ENCODE measurements at regions not wholly inside any gene's neighbourhood (a gene's known extent, or its start where the extent isn't known, plus 50 kb on each side); places are given as distances from the start of the nearest gene placed in this dataset.
A peak's percentile ranks its signal among the peaks of the same experiment; 100 is the strongest.

DNA sequence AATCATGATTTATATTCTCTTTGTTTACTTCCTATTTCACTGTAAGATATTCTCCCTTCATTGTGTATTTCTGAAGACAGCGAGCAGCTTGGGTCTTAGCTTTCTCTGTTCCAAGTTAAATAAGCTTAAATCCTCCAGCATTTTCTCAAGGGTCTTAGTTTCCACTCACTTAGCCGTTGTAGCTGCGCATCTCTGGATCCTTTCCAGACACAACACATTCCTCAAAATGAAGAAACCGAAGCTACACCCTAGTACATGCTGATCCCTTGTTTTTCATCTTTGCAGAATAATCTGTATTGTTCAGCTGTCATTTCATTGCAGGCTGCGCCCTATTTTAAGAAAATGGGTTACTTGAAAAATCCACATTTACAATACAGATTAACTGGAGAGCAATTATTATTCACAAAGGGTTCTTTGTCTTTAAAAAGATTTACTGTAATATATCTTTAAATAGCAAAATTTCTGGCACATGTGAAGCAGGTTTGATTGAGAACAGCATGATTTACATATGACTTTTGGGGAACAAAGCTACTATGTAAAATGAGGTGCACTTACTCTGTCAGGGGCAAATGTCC, 375.8 kb downstream of the QKI start:
- no peaks in the 10 kb centered on the region for H4K20me1 ChIP-seq (ENCODE audit: insufficient read depth, low read length)
- no peak overlapping the region for H3K18ac ChIP-seq (ENCODE audit: low read depth, low read length)
- no peaks in the 10 kb centered on the region for H3K9me1 ChIP-seq (ENCODE audit: insufficient read depth, low read length)
- no peaks in the 10 kb centered on the region for H3K9me3 ChIP-seq (ENCODE audit: control insufficient read depth, insufficient read depth, low read length)
- H2BK15ac ChIP-seq (ENCODE audit: low read depth, low read length): no peak overlapping the region
- peak; percentile 13 for DNase-seq
- H2AFZ ChIP-seq (replicated peaks; ENCODE audit: low read length, poor library complexity): no peak overlapping the region
- no peak overlapping the region for H2BK20ac ChIP-seq (ENCODE audit: low read depth, low read length)
- no peak overlapping the region for H4K5ac ChIP-seq (ENCODE audit: low read depth, low read length)
- no peak overlapping the region; the same call in 1 of the 2 replicates for H3K23ac ChIP-seq (ENCODE audit: low read depth, low read length)
- H3K9ac ChIP-seq (ENCODE audit: low read depth, low read length): no peak overlapping the region
- no peak overlapping the region for H2BK120ac ChIP-seq (ENCODE audit: low read depth, low read length)
- WGBS, 2 experiments (ENCODE audit: extremely low coverage in 2 of 2, insufficient read length in 1 of 2): no CpG with 5 or more reads among the region's 5 CpGs
- no peak overlapping the region for H3K14ac ChIP-seq (replicated peaks; ENCODE audit: low read depth, low read length)
- no peak overlapping the region for H3K27ac ChIP-seq (ENCODE audit: insufficient read depth, low read length)
- dilution Hi-C loops (cut with HindIII; ENCODE audit: low sequenced_read_pairs, unreplicated experiment): no loop called here
- H3K4ac ChIP-seq (ENCODE audit: low read depth, low read length): no peak overlapping the region
- no peak overlapping the region for H3K4me3 ChIP-seq (ENCODE audit: insufficient read depth, low read depth, low read length)
- ATAC-seq (ENCODE audit: low read depth): peak; percentile 27; the same call in 1 of the 2 replicates
- H3K27me3 ChIP-seq (ENCODE audit: control insufficient read depth, insufficient read depth, low read length): peaks cover 5% of the 10 kb centered on the region
- in situ Hi-C loops (cut with MboI; ENCODE audit: low sequenced_read_pairs): no loop called here
- TF ChIP-seq SMC3 (IDR thresholded peaks at IDR 0.05; ENCODE audit: low read depth, low read length): no peak
- H3K56ac ChIP-seq (ENCODE audit: extremely low read depth, insufficient read depth, low read length): no peak overlapping the region
- no peak overlapping the region for H4K8ac ChIP-seq (ENCODE audit: low read depth in 2 of 2, low read length in 2 of 2)
- intact Hi-C loops (cut with micrococcal nuclease): no loop called here
- no peaks in the 10 kb centered on the region for H3K36me3 ChIP-seq (ENCODE audit: control insufficient read depth, insufficient read depth, low read length)
- ChIA-PET CTCF (no interaction called here), POLR2A (ENCODE audit: unreplicated experiment) (no interaction called here)
- H4K91ac ChIP-seq (ENCODE audit: insufficient read depth, low read depth, low read length): no peak overlapping the region
- H2BK5ac ChIP-seq (ENCODE audit: low read depth, low read length, poor library complexity, severe bottlenecking): no peak overlapping the region
- H3K4me1 ChIP-seq (ENCODE audit: control insufficient read depth, insufficient read depth, low read length): peaks cover 2% of the 10 kb centered on the region; the same call in 1 of the 2 replicates
- H2AK9ac ChIP-seq (replicated peaks; ENCODE audit: low read depth, low read length, poor library complexity): no peak overlapping the region
- H3K4me2 ChIP-seq (ENCODE audit: low read depth, low read length): 0 out of 2 replicates have a peak overlapping the region, but pooled peaks have one; percentile 41
- H2AK5ac ChIP-seq (ENCODE audit: low read depth, low read length): no peak overlapping the region
- no TSS peak for BruUV-seq (replicated peaks)
- no peaks in the 10 kb centered on the region for H3K79me1 ChIP-seq (ENCODE audit: low read depth in 1 of 2, low read length in 2 of 2)

Measured in IMR-90 (cell line).